CD14-positive monocyte (primary cell): ENCODE measurements at regions not wholly inside any gene's neighbourhood (a gene's known extent, or its start where the extent isn't known, plus 50 kb on each side); places are given as distances from the start of the nearest gene placed in this dataset.

ENCODE experiments used
- DNase-seq, 3 donors: peaks; one replicate each; pipeline ENCODE4 v3.0.0-alpha.2; 2011 to 2022
- H2AFZ ChIP-seq: 2 replicates; pipeline ENCODE4 v1.6.0; 2012; ENCODE audit warnings: mild to moderate bottlenecking, low read depth, low read length, inconsistent platforms; ENCODE audit not compliant: insufficient read depth, poor library complexity, severe bottlenecking
- H3K27ac ChIP-seq, 2 donors: 1 replicate in 1 of 2; 2 replicates in 1 of 2; pipeline ENCODE4 v1.5.1; 2012 to 2013; ENCODE audit warnings: low read length in 2 of 2, control low read depth in 1 of 2, inconsistent platforms in 1 of 2, low read depth in 1 of 2, mild to moderate bottlenecking in 1 of 2
- H3K27me3 ChIP-seq, 2 donors: one replicate each; pipeline versions ENCODE4 v1.6.0 to v1.6.1; 2011 to 2013; ENCODE audit warnings: low read length in 2 of 2; ENCODE audit not compliant: control insufficient read depth in 2 of 2, insufficient read depth in 2 of 2
- H3K36me3 ChIP-seq, 2 donors: replicated peaks in 1 of 2; 1 replicate in 1 of 2; 2 replicates in 1 of 2; pipeline versions ENCODE4 v1.5.1 to v1.6.1; 2012 to 2013; ENCODE audit warnings: low read length in 2 of 2, control low read depth in 1 of 2, inconsistent platforms in 1 of 2, mild to moderate bottlenecking in 1 of 2; ENCODE audit not compliant: insufficient read depth in 2 of 2, control insufficient read depth in 1 of 2
- H3K4me1 ChIP-seq, 2 donors: 1 replicate in 1 of 2; 2 replicates in 1 of 2; pipeline versions ENCODE4 v1.5.1 to v1.6.1; 2012 to 2013; ENCODE audit warnings: low read length in 2 of 2, control low read depth in 1 of 2, inconsistent platforms in 1 of 2, mild to moderate bottlenecking in 1 of 2, moderate library complexity in 1 of 2; ENCODE audit not compliant: insufficient read depth in 2 of 2, control insufficient read depth in 1 of 2
- H3K4me2 ChIP-seq: replicated peaks from 2 replicates; pipeline ENCODE3; 2012; ENCODE audit warnings: low read length, moderate library complexity, mild to moderate bottlenecking; ENCODE audit not compliant: poor library complexity, severe bottlenecking; ENCODE audit errors: extremely low read depth
- H3K4me3 ChIP-seq, 3 experiments: fragments of 200-600 bp in 1 of 3; sonication (generic) in 1 of 3; replicated peaks in 1 of 3; 1 replicate in 2 of 3; 2 replicates in 1 of 3; pipeline ENCODE4 v1.5.1; 2011 to 2013; ENCODE audit warnings: low read length in 3 of 3, mild to moderate bottlenecking in 3 of 3, control low read depth in 2 of 3, low read depth in 2 of 3, inconsistent platforms in 1 of 3, moderate library complexity in 1 of 3
- H3K79me2 ChIP-seq: 2 replicates; pipeline ENCODE4 v1.6.0; 2012; ENCODE audit warnings: mild to moderate bottlenecking, control low read depth, inconsistent platforms, low read length, moderate library complexity; ENCODE audit not compliant: insufficient read depth
- H3K9ac ChIP-seq: 2 replicates; pipeline ENCODE4 v1.6.0; 2017; ENCODE audit warnings: low read length, mild to moderate bottlenecking; ENCODE audit not compliant: insufficient read depth, poor library complexity, severe bottlenecking
- H3K9me3 ChIP-seq, 2 donors: replicated peaks in 1 of 2; 1 replicate in 1 of 2; 2 replicates in 1 of 2; pipeline versions ENCODE4 v1.5.1 to v1.6.1; 2012 to 2013; ENCODE audit warnings: low read length in 2 of 2, control low read depth in 1 of 2; ENCODE audit not compliant: control insufficient read depth in 1 of 2, insufficient read depth in 1 of 2
- H4K20me1 ChIP-seq: 2 replicates; pipeline ENCODE4 v1.6.0; 2012; ENCODE audit warnings: mild to moderate bottlenecking, low read length, control low read depth, moderate library complexity; ENCODE audit not compliant: insufficient read depth
- H3K27ac Mint-ChIP-seq, 7 donors: one replicate each; pipeline ENCODE4 v1.8.0; 2020; ENCODE audit warnings: mild to moderate bottlenecking in 7 of 7, mixed read lengths in 7 of 7, moderate library complexity in 6 of 7, inconsistent platforms in 2 of 7
- H3K27me3 Mint-ChIP-seq, 3 donors: one replicate each; pipeline ENCODE4 v1.8.0; 2021 to 2022; ENCODE audit warnings: low read depth in 3 of 3, mild to moderate bottlenecking in 3 of 3, mixed read lengths in 3 of 3, moderate library complexity in 3 of 3, inconsistent platforms in 1 of 3
- H3K36me3 Mint-ChIP-seq, 2 donors: one replicate each; pipeline ENCODE4 v1.8.0; 2020; ENCODE audit warnings: mixed read lengths in 2 of 2, inconsistent platforms in 1 of 2, mild to moderate bottlenecking in 1 of 2
- H3K4me1 Mint-ChIP-seq: one replicate; pipeline ENCODE4 v1.8.0; 2020; ENCODE audit warnings: mild to moderate bottlenecking, mixed read lengths
- H3K4me3 Mint-ChIP-seq, 2 donors: one replicate each; pipeline ENCODE4 v1.8.0; 2020; ENCODE audit warnings: mild to moderate bottlenecking in 2 of 2, mixed read lengths in 2 of 2, moderate library complexity in 1 of 2
- H3K9me3 Mint-ChIP-seq, 7 donors: one replicate each; pipeline ENCODE4 v1.8.0; 2020 to 2022; ENCODE audit warnings: mixed read lengths in 7 of 7, mild to moderate bottlenecking in 6 of 7, moderate library complexity in 6 of 7, inconsistent platforms in 2 of 7
- CTCF ChIP-seq: fragments of 200-600 bp; IDR thresholded peaks from one replicate; pipeline ENCODE4 v1.8.0; 2022; ENCODE audit warnings: antibody characterized with exemption, mild to moderate bottlenecking
- WGBS: methylation state at CpG from one replicate; pipeline ENCODE4 v1.1.5; 2013; ENCODE audit warnings: missing lambda C conversion rate; ENCODE audit not compliant: insufficient coverage; 5-methylcytosine and 5-hydroxymethylcytosine counted together
- intact Hi-C, 2 donors: fragments of 100-400 bp; cut with micrococcal nuclease; formaldehyde crosslinking; loops; one replicate each; pipeline versions ENCODE4 v1.15.0 to v1.15.1; 2023

GRCh38 chr1:82464362-82465001 lies 663.7 kb downstream of the ADGRL2 start:
- Histone ChIP-seq H3K36me3 (no peaks in the 10 kb centered on the region), H4K20me1 (no peaks in the 10 kb centered on the region), H3K9ac (no peak overlapping the region), H3K9me3 (no peaks in the 10 kb centered on the region), H3K4me2 (no peak overlapping the region), H3K27ac (no peak overlapping the region), H3K4me1 (no peaks in the 10 kb centered on the region), H3K27me3 (no peaks in the 10 kb centered on the region), H2AFZ (no peak overlapping the region), H3K4me3 (no peak overlapping the region), H3K79me2 (no peaks in the 10 kb centered on the region)
- no peak for TF ChIP-seq CTCF
- no peak for DNase-seq
- H3K4me3 Mint-ChIP-seq = no peak overlapping the region
- peaks cover 2% of the 10 kb centered on the region for H3K4me1 Mint-ChIP-seq
- H3K9me3 Mint-ChIP-seq = peaks cover 0 to 3% (median 0%) of the 10 kb centered on the region in 7 donors
- 60% methylated on average over 1 of the region's 3 CpGs for WGBS
- H3K36me3 Mint-ChIP-seq = no peaks in the 10 kb centered on the region
- H3K27ac Mint-ChIP-seq = no peak overlapping the region
- intact Hi-C loops = no loop called here
- no peaks in the 10 kb centered on the region for H3K27me3 Mint-ChIP-seq

- intact Hi-C loops = no loop called here
- no peak overlapping the region for H3K27ac ChIP-seq
- H2AFZ ChIP-seq = no peak overlapping the region
- H3K79me2 ChIP-seq = no peaks in the 10 kb centered on the region
- H3K27me3 Mint-ChIP-seq = no peaks in the 10 kb centered on the region
- no peak overlapping the region for H3K4me3 ChIP-seq
- no peaks in the 10 kb centered on the region for H4K20me1 ChIP-seq
- peaks cover 2% of the 10 kb centered on the region for H3K4me1 Mint-ChIP-seq
- TF ChIP-seq CTCF = no peak
- no peaks in the 10 kb centered on the region for H3K36me3 ChIP-seq
- no peak overlapping the region for H3K9ac ChIP-seq
- no peak for DNase-seq
- no peak overlapping the region for H3K27ac Mint-ChIP-seq
- H3K9me3 Mint-ChIP-seq = peaks cover 0 to 3% (median 0%) of the 10 kb centered on the region in 7 donors
- H3K9me3 ChIP-seq = no peaks in the 10 kb centered on the region
- H3K36me3 Mint-ChIP-seq = no peaks in the 10 kb centered on the region
- H3K4me2 ChIP-seq = no peak overlapping the region
- H3K4me1 ChIP-seq = no peaks in the 10 kb centered on the region
- H3K4me3 Mint-ChIP-seq = no peak overlapping the region
- no peaks in the 10 kb centered on the region for H3K27me3 ChIP-seq
- no CpG with 5 or more reads among the region's 1 CpG for WGBS
Measured at GRCh38 chr1:82463951-82464350, 663.2 kb downstream of the ADGRL2 start.
